ENCODE measurements at regions not wholly inside any gene's neighbourhood (a gene's known extent, or its start where the extent isn't known, plus 50 kb on each side); places are given as distances from the start of the nearest gene placed in this dataset.

- intact Hi-C loops (cut with micrococcal nuclease; ENCODE audit: unreplicated experiment) = no loop called here
- H3K27me3 ChIP-seq (ENCODE audit: control insufficient read depth in 1 of 2, insufficient read depth in 2 of 2, low read length in 2 of 2) = no peaks in the 10 kb centered on the region
- H3K9ac ChIP-seq (ENCODE audit: insufficient read depth, low read depth, low read length) = no peak overlapping the region
- ChIA-PET POLR2A (no interaction called here), CTCF (ENCODE audit: low intra/inter-chr PET ratio, low total read pairs) (no interaction called here)
- FAIRE-seq (no peak), ATAC-seq (no peak), DNase-seq (ENCODE audit: low spot score) (no peak)
- no TSS peak for BruUV-seq (replicated peaks)
- whole genome bisulfite sequencing (ENCODE audit: low lambda C conversion rate) = 19% methylated on average over 4 of the region's 4 CpGs
- H3K4me1 ChIP-seq (ENCODE audit: insufficient read depth, low read length) = no peaks in the 10 kb centered on the region
- TF ChIP-seq FUBP1 (CRISPR knock-in tag; IDR thresholded peaks at IDR 0.05; ENCODE audit: borderline replicate concordance) = no peak
- TF ChIP-seq POGZ (CRISPR knock-in tag; IDR thresholded peaks at IDR 0.05) = no peak
- TF ChIP-seq ELK4 (CRISPR knock-in tag; IDR thresholded peaks at IDR 0.05; ENCODE audit: borderline replicate concordance) = no peak
- no peak for TF ChIP-seq ZNF572 (CRISPR knock-in tag; IDR thresholded peaks at IDR 0.05)
- no peak for TF ChIP-seq ZSCAN31 (CRISPR knock-in tag; IDR thresholded peaks at IDR 0.05; ENCODE audit: low read depth)
- TF ChIP-seq CBX2 (IDR thresholded peaks at IDR 0.05; ENCODE audit: low read depth, low read length) = no peak
- TF ChIP-seq CBX2 (CRISPR knock-in tag; IDR thresholded peaks at IDR 0.05; ENCODE audit: low read depth) = no peak
- no peak for TF ChIP-seq JDP2 (CRISPR knock-in tag; IDR thresholded peaks at IDR 0.05; ENCODE audit: borderline replicate concordance)
- no peak for TF ChIP-seq ARHGAP35 (CRISPR knock-in tag; IDR thresholded peaks at IDR 0.05; ENCODE audit: borderline replicate concordance)
- no peak for TF ChIP-seq ZNF766 (CRISPR knock-in tag; IDR thresholded peaks at IDR 0.05; ENCODE audit: borderline replicate concordance)
- no peak for TF ChIP-seq ZNF343 (CRISPR knock-in tag; IDR thresholded peaks at IDR 0.05)
- no peak for TF ChIP-seq RARA (CRISPR knock-in tag; IDR thresholded peaks at IDR 0.05)
- no peak for TF ChIP-seq ZNF512B (CRISPR knock-in tag; IDR thresholded peaks at IDR 0.05; ENCODE audit: borderline replicate concordance)
- no peak for TF ChIP-seq ZNF720 (CRISPR knock-in tag; IDR thresholded peaks at IDR 0.05)
- TF ChIP-seq NPAS2 (CRISPR knock-in tag; IDR thresholded peaks at IDR 0.05; ENCODE audit: borderline replicate concordance) = no peak
- no peak for TF ChIP-seq GTF2F1 (IDR thresholded peaks at IDR 0.05; ENCODE audit: low read length)
- TF ChIP-seq AHR (CRISPR knock-in tag; IDR thresholded peaks at IDR 0.05) = no peak
- in situ Hi-C loops (cut with HindIII; ENCODE audit: extremely low pct_ligation_motif_present, low pct_unique_long_range_greater_than_20kb) = no loop called here
- peaks cover 83% of the 10 kb centered on the region for H3K9me3 ChIP-seq (ENCODE audit: low read length)
- no peak overlapping the region for H3K4me3 ChIP-seq (replicated peaks in 1 of 3; ENCODE audit: insufficient read depth in 1 of 3, low read depth in 2 of 3, low read length in 3 of 3)
- H3K27ac ChIP-seq (ENCODE audit: extremely low read length, insufficient read depth, low read length) = no peak overlapping the region
- H3K4me2 ChIP-seq (ENCODE audit: low read depth, low read length) = no peak overlapping the region
- H3K79me2 ChIP-seq (ENCODE audit: insufficient read depth, low read length) = no peaks in the 10 kb centered on the region
- no peaks in the 10 kb centered on the region for H3K36me3 ChIP-seq (replicated peaks in 1 of 2; ENCODE audit: control insufficient read depth in 1 of 2, insufficient read depth in 2 of 2, low read length in 2 of 2)
- H4K20me1 ChIP-seq (ENCODE audit: insufficient read depth, low read length) = no peaks in the 10 kb centered on the region
- H2AFZ ChIP-seq (ENCODE audit: low read length) = no peak overlapping the region
Measured at GRCh38 chr15:87618203-87618725, 638.3 kb downstream of the NTRK3 start.

All from HepG2 (cell line).